ENCODE measurements at regions not wholly inside any gene's neighbourhood (a gene's known extent, or its start where the extent isn't known, plus 50 kb on each side); places are given as distances from the start of the nearest gene placed in this dataset.
"Not testable (repeated sequence)": the region's sequence is repeated elsewhere in the genome, so short reads cannot be mapped to it uniquely, and the experiment has no call there.

DNA sequence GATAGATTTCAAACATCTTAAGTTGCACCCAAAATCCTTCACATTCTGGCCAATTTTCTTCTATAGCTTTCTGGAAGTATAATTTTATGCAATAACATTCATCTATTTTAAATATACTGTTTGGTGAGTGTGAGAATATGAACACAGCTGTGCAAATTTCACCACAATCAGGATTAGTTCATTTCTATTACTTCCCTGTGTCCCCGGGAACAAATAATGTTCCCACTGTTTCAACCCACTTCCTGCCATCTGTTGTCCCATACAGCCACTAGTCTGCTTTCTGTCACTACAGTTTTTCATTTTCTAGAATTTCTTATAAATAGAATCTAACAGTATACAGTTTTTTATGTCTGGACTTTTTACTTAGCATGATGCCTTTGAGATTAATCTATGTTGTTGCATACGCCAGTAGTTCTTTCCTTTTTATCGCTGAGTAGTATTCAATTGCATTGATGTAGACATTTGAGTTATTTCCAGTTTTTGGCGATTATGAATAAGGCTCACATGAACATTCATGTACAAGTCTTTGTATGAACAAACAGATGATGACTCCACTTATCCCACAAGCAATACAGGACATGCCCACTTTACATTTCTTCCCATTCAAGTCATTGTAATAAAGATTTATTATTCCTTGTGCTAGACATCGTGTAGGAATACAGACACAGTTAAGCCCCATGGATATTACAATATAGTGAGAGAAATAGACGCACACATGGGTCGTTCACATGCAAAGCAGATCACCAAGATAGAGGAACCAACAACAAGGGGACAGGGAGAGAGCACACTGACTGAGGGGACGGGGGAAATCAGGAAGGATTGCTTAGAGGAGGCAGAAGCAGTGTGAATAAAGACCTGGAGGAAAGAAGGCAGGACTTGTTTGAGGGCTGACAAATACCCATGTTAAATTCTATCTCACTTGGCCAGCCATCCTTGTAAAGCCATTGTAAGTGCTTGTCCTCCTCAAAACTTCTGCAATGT lies 72.9 kb upstream of the PAX8 start:
- Histone ChIP-seq H3K27me3 (ENCODE audit: insufficient read depth, low read depth, low read length) (no peaks in the 10 kb centered on the region), H3K9ac (ENCODE audit: low read length) (no peak overlapping the region), H3F3A (ENCODE audit: insufficient read depth, low read length, poor library complexity, severe bottlenecking) (no peaks in the 10 kb centered on the region), H3K36me3 (ENCODE audit: insufficient read depth, low read length) (no peaks in the 10 kb centered on the region), H2AFZ (ENCODE audit: low read depth, low read length) (no peak overlapping the region), H4K20me1 (ENCODE audit: insufficient read depth) (no peaks in the 10 kb centered on the region), H3K4me3 (ENCODE audit: low read length) (no peak overlapping the region), H3K27ac (ENCODE audit: low read length) (no peak overlapping the region), H3K79me2 (replicated peaks; ENCODE audit: insufficient read depth, low read length) (no peaks in the 10 kb centered on the region), H3K9me2 (ENCODE audit: insufficient read depth, low read length) (no peaks in the 10 kb centered on the region), H3K4me2 (ENCODE audit: low read length) (no peak overlapping the region), H3K9me3 (ENCODE audit: low read length) (no peaks in the 10 kb centered on the region)
- no peak for TF ChIP-seq EZH2 (IDR thresholded peaks at IDR 0.05; ENCODE audit: borderline replicate concordance, insufficient read depth, low read length, poor library complexity, severe bottlenecking)
- no peak for TF ChIP-seq TAF1 (IDR thresholded peaks at IDR 0.05; ENCODE audit: low read depth)
- TF ChIP-seq POLR2AphosphoS5 (IDR thresholded peaks at IDR 0.05) = no peak
- TF ChIP-seq EP300 (conservative IDR thresholded peaks at IDR 0.05; ENCODE audit: poor library complexity, severe bottlenecking) = no peak
- TF ChIP-seq, protein P1, sequence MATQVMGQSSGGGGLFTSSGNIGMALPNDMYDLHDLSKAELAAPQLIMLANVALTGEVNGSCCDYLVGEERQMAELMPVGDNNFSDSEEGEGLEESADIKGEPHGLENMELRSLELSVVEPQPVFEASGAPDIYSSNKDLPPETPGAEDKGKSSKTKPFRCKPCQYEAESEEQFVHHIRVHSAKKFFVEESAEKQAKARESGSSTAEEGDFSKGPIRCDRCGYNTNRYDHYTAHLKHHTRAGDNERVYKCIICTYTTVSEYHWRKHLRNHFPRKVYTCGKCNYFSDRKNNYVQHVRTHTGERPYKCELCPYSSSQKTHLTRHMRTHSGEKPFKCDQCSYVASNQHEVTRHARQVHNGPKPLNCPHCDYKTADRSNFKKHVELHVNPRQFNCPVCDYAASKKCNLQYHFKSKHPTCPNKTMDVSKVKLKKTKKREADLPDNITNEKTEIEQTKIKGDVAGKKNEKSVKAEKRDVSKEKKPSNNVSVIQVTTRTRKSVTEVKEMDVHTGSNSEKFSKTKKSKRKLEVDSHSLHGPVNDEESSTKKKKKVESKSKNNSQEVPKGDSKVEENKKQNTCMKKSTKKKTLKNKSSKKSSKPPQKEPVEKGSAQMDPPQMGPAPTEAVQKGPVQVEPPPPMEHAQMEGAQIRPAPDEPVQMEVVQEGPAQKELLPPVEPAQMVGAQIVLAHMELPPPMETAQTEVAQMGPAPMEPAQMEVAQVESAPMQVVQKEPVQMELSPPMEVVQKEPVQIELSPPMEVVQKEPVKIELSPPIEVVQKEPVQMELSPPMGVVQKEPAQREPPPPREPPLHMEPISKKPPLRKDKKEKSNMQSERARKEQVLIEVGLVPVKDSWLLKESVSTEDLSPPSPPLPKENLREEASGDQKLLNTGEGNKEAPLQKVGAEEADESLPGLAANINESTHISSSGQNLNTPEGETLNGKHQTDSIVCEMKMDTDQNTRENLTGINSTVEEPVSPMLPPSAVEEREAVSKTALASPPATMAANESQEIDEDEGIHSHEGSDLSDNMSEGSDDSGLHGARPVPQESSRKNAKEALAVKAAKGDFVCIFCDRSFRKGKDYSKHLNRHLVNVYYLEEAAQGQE (IDR thresholded peaks at IDR 0.05; ENCODE audit: borderline replicate concordance) = no peak
- no peak for TF ChIP-seq RAD21 (conservative IDR thresholded peaks at IDR 0.05)
- TF ChIP-seq, protein P2, sequence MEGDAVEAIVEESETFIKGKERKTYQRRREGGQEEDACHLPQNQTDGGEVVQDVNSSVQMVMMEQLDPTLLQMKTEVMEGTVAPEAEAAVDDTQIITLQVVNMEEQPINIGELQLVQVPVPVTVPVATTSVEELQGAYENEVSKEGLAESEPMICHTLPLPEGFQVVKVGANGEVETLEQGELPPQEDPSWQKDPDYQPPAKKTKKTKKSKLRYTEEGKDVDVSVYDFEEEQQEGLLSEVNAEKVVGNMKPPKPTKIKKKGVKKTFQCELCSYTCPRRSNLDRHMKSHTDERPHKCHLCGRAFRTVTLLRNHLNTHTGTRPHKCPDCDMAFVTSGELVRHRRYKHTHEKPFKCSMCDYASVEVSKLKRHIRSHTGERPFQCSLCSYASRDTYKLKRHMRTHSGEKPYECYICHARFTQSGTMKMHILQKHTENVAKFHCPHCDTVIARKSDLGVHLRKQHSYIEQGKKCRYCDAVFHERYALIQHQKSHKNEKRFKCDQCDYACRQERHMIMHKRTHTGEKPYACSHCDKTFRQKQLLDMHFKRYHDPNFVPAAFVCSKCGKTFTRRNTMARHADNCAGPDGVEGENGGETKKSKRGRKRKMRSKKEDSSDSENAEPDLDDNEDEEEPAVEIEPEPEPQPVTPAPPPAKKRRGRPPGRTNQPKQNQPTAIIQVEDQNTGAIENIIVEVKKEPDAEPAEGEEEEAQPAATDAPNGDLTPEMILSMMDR (IDR thresholded peaks at IDR 0.05; ENCODE audit: poor library complexity, severe bottlenecking) = no peak
- TF ChIP-seq SMC3 (conservative IDR thresholded peaks at IDR 0.05; ENCODE audit: poor library complexity) = no peak

DNA sequence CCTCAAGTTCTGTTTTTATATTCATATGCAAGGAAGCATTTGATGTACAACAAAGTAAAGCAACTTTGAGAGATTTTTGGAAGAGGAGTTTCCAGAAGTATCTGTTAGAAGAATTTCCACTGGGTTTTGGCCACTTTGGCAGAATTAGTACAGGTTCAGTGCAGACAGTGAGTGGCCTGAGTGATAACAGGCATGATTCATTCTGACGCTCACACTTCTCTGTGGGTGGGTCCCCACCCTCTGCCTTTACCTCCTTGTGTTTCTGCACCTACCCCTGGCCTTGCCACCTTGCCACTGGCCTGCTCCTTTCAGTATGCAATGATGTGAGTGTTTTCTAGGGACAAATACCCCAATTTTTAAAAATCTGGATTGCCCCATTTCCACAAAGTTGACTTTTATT lies 65.1 kb upstream of the PAX8 start:
- not testable (repeated sequence) for H3F3A ChIP-seq (ENCODE audit: insufficient read depth, low read length, poor library complexity, severe bottlenecking); H3K27ac ChIP-seq (ENCODE audit: low read length); H3K4me2 ChIP-seq (ENCODE audit: low read length); H3K36me3 ChIP-seq (ENCODE audit: insufficient read depth, low read length); H3K4me3 ChIP-seq (ENCODE audit: low read length); H3K9me3 ChIP-seq (ENCODE audit: low read length); H2AFZ ChIP-seq (ENCODE audit: low read depth, low read length); H3K27me3 ChIP-seq (ENCODE audit: insufficient read depth, low read depth, low read length); H3K79me2 ChIP-seq (replicated peaks; ENCODE audit: insufficient read depth, low read length); H3K9me2 ChIP-seq (ENCODE audit: insufficient read depth, low read length); H3K9ac ChIP-seq (ENCODE audit: low read length); H4K20me1 ChIP-seq (ENCODE audit: insufficient read depth)

Data from neural cell (in vitro differentiated cells).